ENCODE measurements at regions not wholly inside any gene's neighbourhood (a gene's known extent, or its start where the extent isn't known, plus 50 kb on each side); places are given as distances from the start of the nearest gene placed in this dataset.
"Not testable (repeated sequence)": the region's sequence is repeated elsewhere in the genome, so short reads cannot be mapped to it uniquely, and the experiment has no call there.

DNA sequence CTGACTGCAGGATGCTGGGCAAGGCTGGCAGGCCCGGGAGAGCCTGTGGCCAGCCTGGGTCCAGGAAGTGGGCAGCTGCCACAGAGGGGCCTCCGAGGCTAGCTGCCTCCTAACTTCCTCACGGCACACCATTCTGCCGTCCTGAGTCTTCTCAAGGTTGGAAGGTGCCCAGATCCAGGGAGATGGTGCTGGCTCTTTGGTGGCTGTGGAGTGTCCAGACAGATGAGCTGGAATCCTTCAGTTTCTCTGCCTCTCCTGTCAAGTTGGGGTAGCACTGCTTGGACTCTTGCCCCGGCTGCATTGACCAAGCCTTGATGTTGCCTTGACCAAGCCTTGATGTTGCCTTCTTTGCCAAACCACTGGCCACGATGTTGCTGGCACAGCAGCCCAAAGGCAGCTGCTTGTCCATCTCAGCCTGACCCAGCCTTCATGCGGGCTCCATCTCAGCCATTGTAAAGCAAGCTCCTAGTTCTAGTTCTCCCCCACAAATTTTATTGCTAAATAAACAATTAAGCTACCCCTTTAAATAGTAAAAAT is 75.1 kb upstream of the AFDN start:
- Histone ChIP-seq H3K27me3 (ENCODE audit: control insufficient read depth in 1 of 2, insufficient read depth in 2 of 2, low read length in 2 of 2) (no peaks in the 10 kb centered on the region), H3K36me3 (replicated peaks in 1 of 2; ENCODE audit: control insufficient read depth in 1 of 2, insufficient read depth in 2 of 2, low read length in 2 of 2) (no peaks in the 10 kb centered on the region), H3K9ac (ENCODE audit: insufficient read depth, low read depth, low read length) (no peak overlapping the region), H3K4me1 (ENCODE audit: insufficient read depth, low read length) (peaks cover 59% of the 10 kb centered on the region), H3K27ac (ENCODE audit: extremely low read length, insufficient read depth, low read length) (no peak overlapping the region), H3K4me2 (ENCODE audit: low read depth, low read length) (no peak overlapping the region), H3K4me3 (replicated peaks in 1 of 3; ENCODE audit: insufficient read depth in 1 of 3, low read depth in 2 of 3, low read length in 3 of 3) (no peak overlapping the region), H4K20me1 (ENCODE audit: insufficient read depth, low read length) (no peaks in the 10 kb centered on the region), H2AFZ (ENCODE audit: low read length) (no peak overlapping the region), H3K9me3 (ENCODE audit: low read length) (no peaks in the 10 kb centered on the region), H3K79me2 (ENCODE audit: insufficient read depth, low read length) (no peaks in the 10 kb centered on the region)
- ChIA-PET CTCF (ENCODE audit: low intra/inter-chr PET ratio, low total read pairs) (no interaction called here), POLR2A (interaction anchor here (2.4 to 3.2 kb wide), 2 partner anchors 9 to 10 kb away, joined by 9 to 17 read pairs; no protein-coding TSS in a partner anchor)
- WGBS (ENCODE audit: low lambda C conversion rate) = 92% methylated on average over 7 of the region's 7 CpGs
- in situ Hi-C loops (cut with HindIII; ENCODE audit: extremely low pct_ligation_motif_present, low pct_unique_long_range_greater_than_20kb) (no loop called here), intact Hi-C loops (cut with micrococcal nuclease; ENCODE audit: unreplicated experiment) (no loop called here)
- no TSS peak for BruUV-seq (replicated peaks)
- FAIRE-seq = no peak
- no peak for ATAC-seq
- no peak for TF ChIP-seq ZNF788 (CRISPR knock-in tag; IDR thresholded peaks at IDR 0.05; ENCODE audit: borderline replicate concordance)
- TF ChIP-seq NRL (CRISPR knock-in tag; IDR thresholded peaks at IDR 0.05; ENCODE audit: borderline replicate concordance) = 0 out of 2 replicates have a peak, but pooled peaks have one; percentile 32
- no peak for TF ChIP-seq ZNF12 (CRISPR knock-in tag; IDR thresholded peaks at IDR 0.05)
- TF ChIP-seq GPN1 (CRISPR knock-in tag; IDR thresholded peaks at IDR 0.05; ENCODE audit: borderline replicate concordance) = no peak
- TF ChIP-seq WIZ (CRISPR knock-in tag; IDR thresholded peaks at IDR 0.05) = 0 out of 2 replicates have a peak, but pooled peaks have one; percentile 21
- TF ChIP-seq RFX5 (IDR thresholded peaks at IDR 0.05; ENCODE audit: low read depth, low read length) = no peak
- no peak for DNase-seq (ENCODE audit: low spot score)

- H3K4me2 ChIP-seq (ENCODE audit: low read depth, low read length); FAIRE-seq; DNase-seq (ENCODE audit: low spot score); H3K36me3 ChIP-seq (replicated peaks in 1 of 2; ENCODE audit: control insufficient read depth in 1 of 2, insufficient read depth in 2 of 2, low read length in 2 of 2); ATAC-seq; H3K27ac ChIP-seq (ENCODE audit: extremely low read length, insufficient read depth, low read length); H3K79me2 ChIP-seq (ENCODE audit: insufficient read depth, low read length); H3K9me3 ChIP-seq (ENCODE audit: low read length); H3K9ac ChIP-seq (ENCODE audit: insufficient read depth, low read depth, low read length); BruUV-seq (replicated peaks); H4K20me1 ChIP-seq (ENCODE audit: insufficient read depth, low read length); H2AFZ ChIP-seq (ENCODE audit: low read length); in situ Hi-C loops (cut with HindIII; ENCODE audit: extremely low pct_ligation_motif_present, low pct_unique_long_range_greater_than_20kb); CTCF ChIA-PET (ENCODE audit: low intra/inter-chr PET ratio, low total read pairs); H3K4me3 ChIP-seq (replicated peaks in 1 of 3; ENCODE audit: insufficient read depth in 1 of 3, low read depth in 2 of 3, low read length in 3 of 3); H3K27me3 ChIP-seq (ENCODE audit: control insufficient read depth in 1 of 2, insufficient read depth in 2 of 2, low read length in 2 of 2); intact Hi-C loops (cut with micrococcal nuclease; ENCODE audit: unreplicated experiment): not testable (repeated sequence)
- POLR2A ChIA-PET = interaction anchor here (3.2 kb wide), 1 partner anchor 10 kb away, joined by 9 read pairs; no protein-coding TSS in a partner anchor
- H3K4me1 ChIP-seq (ENCODE audit: insufficient read depth, low read length) = peaks cover 56% of the 10 kb centered on the region
- 82% methylated on average over 2 of the region's 2 CpGs for WGBS (ENCODE audit: low lambda C conversion rate)
Observed at GRCh38 chr6:167753281-167753680, 73.4 kb upstream of the AFDN start.
